Myocyte (in vitro differentiated cells): ENCODE measurements at regions not wholly inside any gene's neighbourhood (a gene's known extent, or its start where the extent isn't known, plus 50 kb on each side); places are given as distances from the start of the nearest gene placed in this dataset.

Experiments used
- DNase-seq: peaks from one replicate; pipeline ENCODE4 v3.0.0-alpha.2; 2012; ENCODE audit warnings: low read depth

DNA sequence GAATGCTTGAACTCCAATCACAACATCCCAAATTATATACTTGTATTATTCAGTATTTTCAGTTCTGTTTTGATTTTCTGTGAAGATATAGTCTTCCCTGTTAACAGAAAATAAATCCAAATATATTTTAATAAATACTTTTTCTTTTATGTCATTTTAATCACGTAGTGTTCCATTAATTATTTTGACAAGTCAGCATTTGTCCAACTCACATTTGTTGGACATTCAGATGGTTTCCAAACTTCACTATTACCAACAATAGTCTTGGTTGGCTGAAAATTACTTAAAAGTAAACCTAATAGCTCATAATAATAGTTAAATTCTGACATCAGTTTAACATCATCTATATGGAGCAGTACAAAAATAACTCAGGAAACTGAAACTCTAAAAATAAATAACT lies 60.7 kb upstream of the SPANXD start:
- DNase-seq: no peak

DNA sequence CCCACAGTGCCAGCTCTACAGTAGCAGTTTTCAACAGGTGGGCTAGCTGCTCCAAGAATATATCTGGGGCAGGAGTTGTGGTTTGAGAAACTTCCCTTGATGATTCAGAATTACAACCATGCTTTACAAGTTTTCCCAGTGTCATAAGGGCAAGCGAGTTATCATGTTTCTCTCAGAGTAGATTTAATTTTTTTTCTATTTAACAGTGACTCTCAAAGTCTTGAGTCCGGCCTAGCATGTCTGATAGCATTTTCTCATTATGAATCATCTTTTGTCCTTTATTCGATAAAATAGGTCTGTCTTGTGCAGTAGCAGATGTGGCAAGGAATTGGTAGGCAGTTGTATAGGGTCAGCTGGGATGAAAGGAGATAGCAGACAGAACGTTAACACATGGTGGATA lies 62.2 kb upstream of the SPANXD start:
- DNase-seq: peak; percentile 71

DNA sequence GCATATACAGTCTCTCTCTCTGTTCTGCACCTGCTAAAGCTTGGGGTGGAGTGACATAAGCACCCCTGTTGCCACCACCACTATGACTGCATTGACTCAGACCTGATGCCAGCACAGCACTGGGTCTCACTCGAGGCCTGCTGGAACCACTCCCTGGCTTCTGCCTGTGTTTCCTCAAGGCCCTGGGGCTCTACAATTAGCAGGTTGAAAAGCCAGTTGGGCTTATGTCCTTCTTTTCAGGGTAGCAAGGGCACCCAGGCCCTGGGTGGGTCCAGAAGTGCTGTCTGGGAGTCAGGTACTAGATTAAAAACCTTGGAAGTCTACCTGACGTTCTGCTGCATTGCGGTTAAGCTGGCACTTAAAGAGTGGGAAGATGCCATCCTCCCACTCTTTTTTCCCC lies 50.5 kb upstream of the MAGEC3 start:
- no peak for DNase-seq
